Uterus (tissue), 3 donors: ENCODE measurements at regions not wholly inside any gene's neighbourhood (a gene's known extent, or its start where the extent isn't known, plus 50 kb on each side); places are given as distances from the start of the nearest gene placed in this dataset.

Experiments used
- DNase-seq, 2 donors: peaks; one replicate each; pipeline ENCODE4 v3.0.0-alpha.2; 2019 to 2020
- H3K27ac ChIP-seq, 2 donors: fragments of 200-600 bp; sonication (generic); 1 replicate in 1 of 2; 2 replicates in 1 of 2; pipeline ENCODE4 v1.5.1; 2016 to 2018
- H3K27me3 ChIP-seq, 2 donors: fragments of 200-600 bp; sonication (generic); one replicate each; pipeline ENCODE4 v1.5.1; 2018 to 2019; ENCODE audit warnings: control low read depth in 1 of 2
- H3K36me3 ChIP-seq, 2 donors: fragments of 200-600 bp; sonication (generic); one replicate each; pipeline ENCODE4 v1.5.1; 2019; ENCODE audit warnings: control low read depth in 1 of 2
- H3K4me1 ChIP-seq, 2 donors: fragments of 200-600 bp; sonication (generic); one replicate each; pipeline ENCODE4 v1.5.1; 2018 to 2019; ENCODE audit warnings: control low read depth in 1 of 2
- H3K4me3 ChIP-seq, 2 donors: fragments of 200-600 bp; sonication (generic); 1 replicate in 1 of 2; 2 replicates in 1 of 2; pipeline ENCODE4 v1.5.1; 2018 to 2019; ENCODE audit warnings: mild to moderate bottlenecking in 1 of 2
- H3K9me3 ChIP-seq, 2 donors: fragments of 200-600 bp; sonication (generic); one replicate each; pipeline ENCODE4 v1.5.1; 2019; ENCODE audit warnings: control low read depth in 1 of 2
- CTCF ChIP-seq, 4 experiments: fragments of 200-600 bp in 2 of 4; fragments of 450-650 bp in 2 of 4; sonication (generic) in 2 of 4; IDR thresholded peaks; one replicate each; pipeline ENCODE4 v1.5.1; 2016 to 2019; ENCODE audit warnings: antibody characterized with exemption in 4 of 4, mild to moderate bottlenecking in 2 of 4, moderate library complexity in 1 of 4
- POLR2A ChIP-seq, 2 donors: fragments of 450-650 bp; IDR thresholded peaks; one replicate each; pipeline ENCODE4 v1.6.1; 2016; ENCODE audit warnings: antibody characterized with exemption in 2 of 2, mild to moderate bottlenecking in 1 of 2, moderate library complexity in 1 of 2
- intact Hi-C: fragments of 100-400 bp; cut with DNase I; formaldehyde crosslinking; loops from one replicate; pipeline ENCODE4 v1.15.1; 2023; ENCODE audit warnings: low total_unique reads
- donor health status: DM: yes; HTN: yes; CAD: no.

GRCh38 chr1:57987523-57987922, 559.0 kb downstream of the OMA1 start:
- intact Hi-C loops = no loop called here
- Histone ChIP-seq H3K27ac (no peak overlapping the region), H3K4me3 (no peak overlapping the region), H3K4me1 (no peaks in the 10 kb centered on the region), H3K27me3 (no peaks in the 10 kb centered on the region), H3K36me3 (no peaks in the 10 kb centered on the region), H3K9me3 (no peaks in the 10 kb centered on the region)
- TF ChIP-seq CTCF (IDR thresholded peaks at IDR 0.05) (no peak), POLR2A (IDR thresholded peaks at IDR 0.05) (no peak)
- DNase-seq = no peak

DNA sequence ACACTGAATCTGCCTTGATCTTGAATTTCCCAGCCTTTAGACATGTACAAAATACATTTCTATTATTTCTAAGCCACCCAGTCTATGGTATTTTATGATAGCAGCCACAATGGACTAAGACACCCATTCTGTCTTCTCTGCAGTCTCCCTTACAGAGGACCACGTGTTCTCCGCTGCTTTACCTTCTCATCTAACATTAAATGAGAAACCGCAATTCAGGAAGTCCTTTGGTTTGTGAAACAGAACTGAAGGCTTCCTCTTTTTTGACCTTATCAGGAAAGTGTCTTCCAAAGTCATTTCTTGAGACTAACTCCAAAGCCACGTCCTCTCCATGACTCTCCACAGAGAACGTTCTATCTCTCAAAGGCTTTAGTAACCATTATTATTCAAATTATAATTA, 560.1 kb downstream of the OMA1 start:
- H3K36me3 ChIP-seq = no peaks in the 10 kb centered on the region
- H3K27ac ChIP-seq = no peak overlapping the region
- H3K9me3 ChIP-seq = no peaks in the 10 kb centered on the region
- no peak overlapping the region for H3K4me3 ChIP-seq
- H3K4me1 ChIP-seq = no peaks in the 10 kb centered on the region
- no peaks in the 10 kb centered on the region for H3K27me3 ChIP-seq
- intact Hi-C loops = no loop called here
- TF ChIP-seq CTCF (IDR thresholded peaks at IDR 0.05) = no peak
- TF ChIP-seq POLR2A (IDR thresholded peaks at IDR 0.05) = no peak
- no peak for DNase-seq

DNA sequence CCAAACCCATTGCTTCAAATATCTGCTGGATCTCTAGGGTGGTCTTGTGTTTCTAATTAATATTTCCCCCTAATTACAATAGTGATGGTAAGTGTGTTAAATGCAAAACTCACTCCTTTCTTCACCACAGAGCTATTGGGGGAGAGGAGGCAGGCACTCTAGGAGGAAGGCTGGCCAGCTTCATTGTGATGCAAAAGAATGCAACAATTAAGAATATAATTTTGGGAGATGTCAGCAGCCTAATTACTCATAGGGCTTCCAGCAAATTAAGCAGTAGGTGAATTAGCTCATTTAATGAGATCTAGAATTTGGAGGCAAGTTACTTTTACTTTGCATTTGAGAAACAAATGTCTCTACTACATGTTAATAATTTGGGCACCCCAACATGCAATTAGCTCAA, 560.4 kb upstream of the DAB1 start:
- no peaks in the 10 kb centered on the region for H3K9me3 ChIP-seq
- no peaks in the 10 kb centered on the region for H3K36me3 ChIP-seq
- H3K27me3 ChIP-seq = no peaks in the 10 kb centered on the region
- TF ChIP-seq POLR2A (IDR thresholded peaks at IDR 0.05) = no peak
- no peak for TF ChIP-seq CTCF (IDR thresholded peaks at IDR 0.05)
- intact Hi-C loops = no loop called here
- no peak for DNase-seq
- H3K4me3 ChIP-seq = no peak overlapping the region
- no peaks in the 10 kb centered on the region for H3K4me1 ChIP-seq
- no peak overlapping the region for H3K27ac ChIP-seq

DNA sequence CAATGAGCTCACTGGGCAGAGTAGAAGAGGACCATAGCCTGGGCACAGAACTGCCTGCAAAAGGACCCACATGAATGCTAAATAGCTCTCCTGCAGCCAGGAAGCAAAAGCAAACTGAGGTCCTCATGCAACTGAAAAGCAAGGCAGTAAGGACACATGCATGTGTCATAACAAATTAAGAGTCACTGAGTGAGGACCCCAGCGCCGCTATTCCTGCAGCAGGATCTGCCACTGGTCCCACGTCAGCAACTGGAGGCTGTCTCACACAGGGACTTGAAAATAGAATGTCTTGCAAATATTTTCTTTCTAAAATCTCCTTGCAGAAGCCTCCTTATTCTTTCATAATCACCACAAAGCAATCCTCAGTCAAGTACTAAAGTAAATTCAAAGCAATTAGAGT, 559.6 kb upstream of the DAB1 start:
- no peak overlapping the region for H3K4me3 ChIP-seq
- H3K36me3 ChIP-seq = no peaks in the 10 kb centered on the region
- no peaks in the 10 kb centered on the region for H3K4me1 ChIP-seq
- no peak for DNase-seq
- H3K27me3 ChIP-seq = no peaks in the 10 kb centered on the region
- intact Hi-C loops = no loop called here
- H3K27ac ChIP-seq = no peak overlapping the region
- no peak for TF ChIP-seq CTCF (IDR thresholded peaks at IDR 0.05)
- TF ChIP-seq POLR2A (IDR thresholded peaks at IDR 0.05) = no peak
- no peaks in the 10 kb centered on the region for H3K9me3 ChIP-seq

GRCh38 chr1:57982852-57983251, 559.0 kb upstream of the DAB1 start:
- Histone ChIP-seq H3K4me1 (no peaks in the 10 kb centered on the region), H3K36me3 (no peaks in the 10 kb centered on the region), H3K4me3 (no peak overlapping the region), H3K9me3 (no peaks in the 10 kb centered on the region), H3K27ac (no peak overlapping the region), H3K27me3 (no peaks in the 10 kb centered on the region)
- intact Hi-C loops = no loop called here
- TF ChIP-seq CTCF (IDR thresholded peaks at IDR 0.05) = no peak
- TF ChIP-seq POLR2A (IDR thresholded peaks at IDR 0.05) = no peak
- DNase-seq = no peak
